ENCODE measurements at regions not wholly inside any gene's neighbourhood (a gene's known extent, or its start where the extent isn't known, plus 50 kb on each side); places are given as distances from the start of the nearest gene placed in this dataset.

DNA sequence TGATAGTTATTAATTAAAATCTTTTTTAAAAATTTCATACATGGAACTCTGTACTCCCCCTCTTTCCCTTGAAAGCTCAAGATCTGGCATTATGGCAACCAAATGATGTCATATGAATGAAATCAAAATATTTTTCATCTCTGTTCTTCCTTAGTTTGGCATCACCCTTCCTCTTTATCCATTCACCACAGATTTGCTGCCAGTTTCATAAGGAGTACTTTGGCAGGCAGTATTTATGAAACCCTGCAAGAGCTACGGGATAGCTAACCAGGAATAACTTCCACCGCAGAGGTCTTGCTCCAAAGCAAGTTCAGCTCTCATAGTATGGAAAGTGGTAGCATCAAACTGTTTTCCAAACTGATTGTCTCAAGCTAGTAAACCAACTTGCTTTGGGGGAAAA, 113.9 kb upstream of the DOK5 start:
- Mint-ChIP-seq H3K27ac (no peak overlapping the region), H3K27me3 (ENCODE audit: insufficient read depth) (peaks cover 4% of the 10 kb centered on the region; the same call in 1 of the 2 replicates)
- no peak for DNase-seq

DNA sequence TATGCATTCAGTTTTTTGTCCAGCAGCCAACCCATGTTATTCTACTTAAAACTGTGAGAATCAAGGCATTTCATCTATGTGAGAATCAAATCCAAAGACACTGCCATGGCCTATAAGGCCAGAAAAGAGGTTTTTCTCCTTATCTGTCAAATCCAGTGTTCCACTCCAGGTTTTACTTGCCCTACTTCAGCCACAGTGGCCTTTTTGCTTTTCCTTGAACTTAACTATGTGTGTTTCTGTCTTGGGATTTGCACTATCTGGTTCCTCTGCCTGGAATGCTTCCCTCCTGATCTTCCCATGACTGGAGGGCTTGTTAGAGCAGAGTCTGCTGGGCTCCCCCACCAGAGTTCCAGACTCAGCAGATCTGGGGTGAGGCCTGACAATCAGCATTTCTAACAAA, 113.1 kb upstream of the DOK5 start:
- Mint-ChIP-seq H3K36me3 (ENCODE audit: low read depth) (no peaks in the 10 kb centered on the region), H3K4me3 (no peak overlapping the region), H3K27ac (no peak overlapping the region), H3K4me1 (ENCODE audit: low read depth) (peaks cover 4% of the 10 kb centered on the region; the same call in 1 of the 2 replicates), H3K9me3 (no peaks in the 10 kb centered on the region), H3K27me3 (ENCODE audit: insufficient read depth) (peaks cover 4% of the 10 kb centered on the region; the same call in 1 of the 2 replicates)
- no peak for DNase-seq
- TF ChIP-seq, protein P1, sequence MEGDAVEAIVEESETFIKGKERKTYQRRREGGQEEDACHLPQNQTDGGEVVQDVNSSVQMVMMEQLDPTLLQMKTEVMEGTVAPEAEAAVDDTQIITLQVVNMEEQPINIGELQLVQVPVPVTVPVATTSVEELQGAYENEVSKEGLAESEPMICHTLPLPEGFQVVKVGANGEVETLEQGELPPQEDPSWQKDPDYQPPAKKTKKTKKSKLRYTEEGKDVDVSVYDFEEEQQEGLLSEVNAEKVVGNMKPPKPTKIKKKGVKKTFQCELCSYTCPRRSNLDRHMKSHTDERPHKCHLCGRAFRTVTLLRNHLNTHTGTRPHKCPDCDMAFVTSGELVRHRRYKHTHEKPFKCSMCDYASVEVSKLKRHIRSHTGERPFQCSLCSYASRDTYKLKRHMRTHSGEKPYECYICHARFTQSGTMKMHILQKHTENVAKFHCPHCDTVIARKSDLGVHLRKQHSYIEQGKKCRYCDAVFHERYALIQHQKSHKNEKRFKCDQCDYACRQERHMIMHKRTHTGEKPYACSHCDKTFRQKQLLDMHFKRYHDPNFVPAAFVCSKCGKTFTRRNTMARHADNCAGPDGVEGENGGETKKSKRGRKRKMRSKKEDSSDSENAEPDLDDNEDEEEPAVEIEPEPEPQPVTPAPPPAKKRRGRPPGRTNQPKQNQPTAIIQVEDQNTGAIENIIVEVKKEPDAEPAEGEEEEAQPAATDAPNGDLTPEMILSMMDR (IDR thresholded peaks at IDR 0.05), result no peak

More for the DNA sequence above, 113.9 kb upstream of the DOK5 start:
- Mint-ChIP-seq H3K36me3 (ENCODE audit: low read depth) (no peaks in the 10 kb centered on the region), H3K9me3 (no peaks in the 10 kb centered on the region), H3K4me1 (ENCODE audit: low read depth) (peaks cover 10% of the 10 kb centered on the region; the same call in 1 of the 2 replicates), H3K4me3 (no peak overlapping the region)
- TF ChIP-seq, protein P1 (IDR thresholded peaks at IDR 0.05), result no peak

DNA sequence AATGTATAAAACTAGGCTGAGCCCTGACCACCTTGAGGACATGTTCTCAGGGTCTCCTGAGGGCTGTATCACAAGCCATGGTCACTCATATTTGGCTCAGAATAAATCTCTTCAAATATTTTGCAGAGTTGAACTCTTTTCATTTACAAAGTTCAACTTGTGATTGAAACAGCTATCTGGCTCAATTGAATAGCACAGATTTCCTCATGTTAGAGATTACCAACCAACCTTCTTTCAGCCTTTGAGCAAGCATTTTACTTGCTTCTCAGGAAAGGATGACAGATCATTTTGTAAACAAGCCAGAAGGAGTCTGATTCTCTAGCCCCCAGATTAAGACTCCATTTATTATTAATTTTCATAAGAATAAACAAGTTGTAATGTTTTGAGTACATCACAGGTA, 111.0 kb upstream of the DOK5 start:
- no peaks in the 10 kb centered on the region for H3K9me3 Mint-ChIP-seq
- DNase-seq, result no peak
- H3K36me3 Mint-ChIP-seq (ENCODE audit: low read depth), result no peaks in the 10 kb centered on the region
- H3K27me3 Mint-ChIP-seq (ENCODE audit: insufficient read depth), result peaks cover 4% of the 10 kb centered on the region; the same call in 1 of the 2 replicates
- no peak overlapping the region for H3K4me3 Mint-ChIP-seq
- H3K4me1 Mint-ChIP-seq (ENCODE audit: low read depth), result no peaks in the 10 kb centered on the region
- TF ChIP-seq, protein P1 (IDR thresholded peaks at IDR 0.05), result no peak
- H3K27ac Mint-ChIP-seq, result no peak overlapping the region

DNA sequence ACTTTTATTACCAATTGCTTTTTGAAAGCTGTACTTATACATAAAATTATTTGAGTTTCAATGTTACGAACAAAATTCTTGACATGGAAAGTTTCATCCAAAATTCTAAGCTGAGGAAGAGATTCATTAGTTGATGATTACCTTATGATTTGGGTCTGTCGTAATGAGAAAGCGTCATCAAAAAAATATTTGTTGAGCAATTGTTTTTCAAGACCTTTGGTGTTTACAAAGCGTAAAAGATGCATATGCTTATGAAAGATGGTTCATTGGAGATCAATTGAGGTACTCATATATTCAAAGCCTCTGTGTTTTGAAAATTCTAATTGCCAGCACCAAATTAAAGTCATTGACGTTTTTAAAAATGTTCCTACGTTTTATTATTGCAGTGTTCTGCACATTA, 110.5 kb upstream of the DOK5 start:
- Mint-ChIP-seq H3K9me3 (no peaks in the 10 kb centered on the region), H3K4me1 (ENCODE audit: low read depth) (no peaks in the 10 kb centered on the region), H3K36me3 (ENCODE audit: low read depth) (no peaks in the 10 kb centered on the region), H3K27ac (no peak overlapping the region), H3K27me3 (ENCODE audit: insufficient read depth) (peaks cover 4% of the 10 kb centered on the region; the same call in 1 of the 2 replicates), H3K4me3 (no peak overlapping the region)
- no peak for DNase-seq
- TF ChIP-seq, protein P1 (IDR thresholded peaks at IDR 0.05), result no peak

DNA sequence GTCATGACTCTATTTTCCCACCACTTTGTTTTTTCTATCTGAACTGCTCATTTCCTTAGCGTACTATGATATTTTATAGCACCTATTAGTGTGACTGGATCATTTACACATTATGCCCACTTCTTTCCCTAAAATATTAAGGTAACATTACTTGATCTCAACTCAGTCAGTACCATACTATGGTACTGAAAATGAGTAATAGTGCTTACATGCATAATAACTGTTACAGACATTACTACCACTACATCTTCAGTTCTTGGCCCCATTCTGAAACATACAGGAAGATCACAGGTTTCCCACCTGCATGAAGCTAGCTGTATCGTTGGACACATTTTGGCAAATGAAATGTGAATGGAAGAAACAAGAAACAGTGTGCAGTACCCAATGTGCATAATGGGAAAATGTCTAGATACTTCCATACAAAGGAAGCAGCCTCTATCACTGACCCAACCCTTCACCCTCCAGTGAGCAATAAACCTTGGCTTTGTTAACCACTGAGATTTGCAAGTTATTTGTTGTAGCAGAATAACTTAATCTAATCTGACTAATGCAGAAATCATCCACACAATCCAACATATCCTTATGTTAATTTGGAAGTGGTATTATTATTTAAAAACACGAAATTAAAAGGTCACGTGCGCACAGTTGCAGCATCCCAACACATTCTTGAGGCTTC, 108.6 kb upstream of the DOK5 start:
- peaks cover 2% of the 10 kb centered on the region; the same call in 1 of the 2 replicates for H3K27me3 Mint-ChIP-seq (ENCODE audit: insufficient read depth)
- H3K4me3 Mint-ChIP-seq, result no peak overlapping the region
- TF ChIP-seq, protein P1 (IDR thresholded peaks at IDR 0.05), result no peak
- H3K27ac Mint-ChIP-seq, result no peak overlapping the region
- H3K36me3 Mint-ChIP-seq (ENCODE audit: low read depth), result no peaks in the 10 kb centered on the region
- DNase-seq, result no peak
- H3K4me1 Mint-ChIP-seq (ENCODE audit: low read depth), result no peaks in the 10 kb centered on the region
- H3K9me3 Mint-ChIP-seq, result no peaks in the 10 kb centered on the region
